Parathyroid adenoma (tissue), 2 donors: ENCODE measurements at regions not wholly inside any gene's neighbourhood (a gene's known extent, or its start where the extent isn't known, plus 50 kb on each side); places are given as distances from the start of the nearest gene placed in this dataset.
"Not testable (repeated sequence)": the region's sequence is repeated elsewhere in the genome, so short reads cannot be mapped to it uniquely, and the experiment has no call there.

Experiments used
- H2AFZ ChIP-seq: fragments of 300-600 bp; sonication (generic); one replicate; pipeline ENCODE4 v1.7.0; 2017; ENCODE audit warnings: antibody characterized with exemption, mild to moderate bottlenecking
- H3K27ac ChIP-seq: fragments of 300-600 bp; sonication (generic); one replicate; pipeline ENCODE4 v1.7.0; 2017
- H3K27me3 ChIP-seq: fragments of 300-600 bp; sonication (generic); one replicate; pipeline ENCODE4 v1.7.0; 2017; ENCODE audit warnings: low read length; ENCODE audit not compliant: control insufficient read depth, insufficient read depth
- H3K36me3 ChIP-seq: fragments of 300-600 bp; sonication (generic); one replicate; pipeline ENCODE4 v1.7.0; 2017; ENCODE audit warnings: low read length; ENCODE audit not compliant: control insufficient read depth, insufficient read depth
- H3K4me1 ChIP-seq: fragments of 300-600 bp; sonication (generic); one replicate; pipeline ENCODE4 v1.7.0; 2017; ENCODE audit warnings: control low read depth
- H3K4me2 ChIP-seq: fragments of 300-600 bp; sonication (generic); one replicate; pipeline ENCODE4 v1.7.0; 2017; ENCODE audit warnings: low read length
- H3K4me3 ChIP-seq: fragments of 300-600 bp; sonication (generic); one replicate; pipeline ENCODE4 v1.7.0; 2017; ENCODE audit warnings: low read depth, low read length
- H3K79me2 ChIP-seq: fragments of 300-600 bp; sonication (generic); one replicate; pipeline ENCODE4 v1.7.0; 2017; ENCODE audit warnings: control low read depth
- H3K9ac ChIP-seq: fragments of 300-600 bp; sonication (generic); one replicate; pipeline ENCODE4 v1.7.0; 2017; ENCODE audit warnings: mild to moderate bottlenecking
- H3K9me3 ChIP-seq: fragments of 300-600 bp; sonication (generic); one replicate; pipeline ENCODE4 v1.7.0; 2017; ENCODE audit warnings: low read length; ENCODE audit not compliant: control insufficient read depth
- CTCF ChIP-seq: fragments of 300-600 bp; sonication (generic); IDR thresholded peaks from one replicate; pipeline ENCODE4 v1.7.0; 2017; ENCODE audit warnings: antibody characterized with exemption, mild to moderate bottlenecking
- donor health status: primary hyperparathyroidism.

DNA sequence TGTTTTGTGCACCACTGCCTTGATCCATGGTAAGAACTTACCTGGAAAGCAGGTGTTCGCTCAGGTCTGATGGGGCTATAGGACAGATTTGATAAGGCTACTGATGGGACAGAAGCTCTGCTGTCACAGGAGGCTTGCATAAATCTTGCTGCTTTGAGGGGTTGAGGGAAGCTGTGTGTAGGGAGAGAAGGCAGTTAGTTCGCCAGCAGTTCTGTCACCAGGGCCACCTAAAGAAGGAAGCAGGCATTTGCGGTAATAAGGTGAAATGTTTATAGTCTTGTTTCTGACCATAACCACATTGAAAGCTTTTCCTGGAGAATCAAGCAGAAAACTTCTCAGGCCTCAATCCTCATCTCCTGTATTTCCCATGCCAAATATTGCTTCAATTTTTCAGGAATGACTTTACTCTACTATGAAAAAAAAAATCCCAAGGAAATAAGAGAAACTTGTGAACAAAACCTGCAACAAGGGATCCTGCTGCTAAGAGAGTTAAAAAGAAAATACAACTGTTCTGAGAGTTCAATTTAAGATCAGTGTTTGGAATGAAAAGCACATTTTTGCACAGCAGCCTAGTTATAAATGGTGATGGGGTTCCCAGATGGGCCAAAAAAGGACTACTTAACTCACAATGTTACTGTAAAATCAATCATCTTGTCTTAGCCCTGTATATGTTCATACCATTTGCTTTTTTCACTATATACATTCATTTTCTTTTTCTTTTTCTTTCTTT lies 122.0 kb upstream of the RANBP3L start:
- no peak for TF ChIP-seq CTCF
- Histone ChIP-seq H3K4me2 (no peak overlapping the region), H3K36me3 (no peaks in the 10 kb centered on the region), H3K79me2 (no peaks in the 10 kb centered on the region), H2AFZ (no peak overlapping the region), H3K9ac (no peak overlapping the region), H3K4me1 (no peaks in the 10 kb centered on the region), H3K9me3 (no peaks in the 10 kb centered on the region), H3K27ac (no peak overlapping the region), H3K27me3 (no peaks in the 10 kb centered on the region), H3K4me3 (no peak overlapping the region)

GRCh38 chr5:36426070-36426469 lies 124.4 kb upstream of the RANBP3L start:
- H3K27ac ChIP-seq, H3K4me3 ChIP-seq, H3K27me3 ChIP-seq, H3K4me2 ChIP-seq, H3K9me3 ChIP-seq, H3K36me3 ChIP-seq, H2AFZ ChIP-seq, H3K79me2 ChIP-seq, H3K4me1 ChIP-seq, H3K9ac ChIP-seq: not testable (repeated sequence)

DNA sequence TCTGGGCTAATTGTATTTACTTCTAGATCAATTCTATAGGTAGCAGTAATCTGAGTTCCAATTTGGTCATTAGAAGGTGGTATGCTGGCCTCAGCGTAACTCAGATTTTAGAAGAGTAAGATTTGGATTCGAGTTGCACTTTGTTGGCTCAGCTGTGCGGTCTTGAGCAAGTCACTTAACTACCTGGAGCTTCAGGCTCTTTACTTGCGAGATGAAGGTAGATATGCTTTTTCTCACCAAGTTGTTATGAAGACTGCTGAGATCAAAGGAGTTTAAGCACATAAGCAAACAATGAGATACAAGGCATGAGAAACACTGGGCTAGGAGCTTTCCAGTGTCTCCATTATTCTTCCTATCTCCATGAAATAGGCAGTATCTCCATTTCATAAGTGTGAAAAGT lies 133.8 kb upstream of the RANBP3L start:
- Histone ChIP-seq H3K36me3 (no peaks in the 10 kb centered on the region), H3K9ac (no peak overlapping the region), H3K79me2 (no peaks in the 10 kb centered on the region), H3K27ac (no peak overlapping the region), H3K4me2 (no peak overlapping the region), H3K4me3 (no peak overlapping the region), H3K4me1 (no peaks in the 10 kb centered on the region), H3K9me3 (no peaks in the 10 kb centered on the region), H3K27me3 (no peaks in the 10 kb centered on the region), H2AFZ (no peak overlapping the region)
- TF ChIP-seq CTCF = no peak

GRCh38 chr5:36436306-36436705 lies 134.6 kb upstream of the RANBP3L start:
- H3K79me2 ChIP-seq = no peaks in the 10 kb centered on the region
- no peak overlapping the region for H2AFZ ChIP-seq
- H3K27me3 ChIP-seq = no peaks in the 10 kb centered on the region
- H3K9ac ChIP-seq = no peak overlapping the region
- no peak overlapping the region for H3K27ac ChIP-seq
- H3K4me3 ChIP-seq = no peak overlapping the region
- no peaks in the 10 kb centered on the region for H3K9me3 ChIP-seq
- H3K4me2 ChIP-seq = no peak overlapping the region
- H3K36me3 ChIP-seq = no peaks in the 10 kb centered on the region
- TF ChIP-seq CTCF = no peak
- no peaks in the 10 kb centered on the region for H3K4me1 ChIP-seq

GRCh38 chr5:36438765-36439561 lies 137.3 kb upstream of the RANBP3L start:
- Histone ChIP-seq H3K4me2 (no peak overlapping the region), H3K79me2 (no peaks in the 10 kb centered on the region), H3K27me3 (no peaks in the 10 kb centered on the region), H3K27ac (no peak overlapping the region), H3K9ac (no peak overlapping the region), H2AFZ (no peak overlapping the region), H3K36me3 (no peaks in the 10 kb centered on the region), H3K9me3 (no peaks in the 10 kb centered on the region), H3K4me3 (no peak overlapping the region), H3K4me1 (no peaks in the 10 kb centered on the region)
- TF ChIP-seq CTCF = no peak
